Osteoblast (primary cell): ENCODE measurements at regions not wholly inside any gene's neighbourhood (a gene's known extent, or its start where the extent isn't known, plus 50 kb on each side); places are given as distances from the start of the nearest gene placed in this dataset.

ENCODE experiments used
- DNase-seq: peaks from one replicate; pipeline ENCODE4 v3.0.0; 2011; ENCODE audit warnings: low spot score, mixed read lengths; ENCODE audit not compliant: insufficient read length; ENCODE audit errors: missing footprints
- H2AFZ ChIP-seq: 2 replicates; pipeline ENCODE4 v1.6.0; 2011; ENCODE audit warnings: mild to moderate bottlenecking, low read length
- H3K27ac ChIP-seq: 2 replicates; pipeline ENCODE4 v1.5.1; 2011; ENCODE audit warnings: mild to moderate bottlenecking, low read depth, low read length, moderate library complexity
- H3K27me3 ChIP-seq: 2 replicates; pipeline ENCODE4 v1.6.0; 2012; ENCODE audit warnings: mild to moderate bottlenecking, control low read depth, inconsistent platforms, low read length, moderate library complexity; ENCODE audit not compliant: insufficient read depth
- H3K36me3 ChIP-seq: 2 replicates; pipeline ENCODE4 v1.5.1; 2011; ENCODE audit warnings: mild to moderate bottlenecking, low read length, control low read depth, moderate library complexity; ENCODE audit not compliant: insufficient read depth
- H3K4me1 ChIP-seq: 2 replicates; pipeline ENCODE4 v1.5.1; 2011; ENCODE audit warnings: mild to moderate bottlenecking, low read length, control low read depth, moderate library complexity; ENCODE audit not compliant: insufficient read depth
- H3K4me2 ChIP-seq: 2 replicates; pipeline ENCODE4 v1.6.0; 2011; ENCODE audit warnings: mild to moderate bottlenecking, low read length; ENCODE audit not compliant: insufficient read depth
- H3K4me3 ChIP-seq: fragments of 200-600 bp; sonication (generic); 3 replicates; pipeline ENCODE4 v1.5.1; 2012; ENCODE audit warnings: mild to moderate bottlenecking, low read length, inconsistent platforms; ENCODE audit not compliant: insufficient read depth
- H3K79me2 ChIP-seq: 2 replicates; pipeline ENCODE4 v1.6.0; 2012; ENCODE audit warnings: mild to moderate bottlenecking, low read length, control low read depth, inconsistent platforms; ENCODE audit not compliant: insufficient read depth
- H3K9me3 ChIP-seq: 2 replicates; pipeline ENCODE4 v1.5.1; 2011; ENCODE audit warnings: low read depth, low read length, control low read depth
- H4K20me1 ChIP-seq: 2 replicates; pipeline ENCODE4 v1.6.0; 2012; ENCODE audit warnings: mild to moderate bottlenecking, low read length, control low read depth; ENCODE audit not compliant: insufficient read depth
- CTCF ChIP-seq: IDR thresholded peaks from 2 replicates; pipeline ENCODE4 v1.5.1; 2011; ENCODE audit warnings: mild to moderate bottlenecking, low read depth, low read length, moderate library complexity; ENCODE audit errors: extremely low read depth

- H3K4me2 ChIP-seq: no peak overlapping the region
- no peaks in the 10 kb centered on the region for H4K20me1 ChIP-seq
- no peak overlapping the region for H2AFZ ChIP-seq
- no peak for DNase-seq
- H3K79me2 ChIP-seq: no peaks in the 10 kb centered on the region
- no peak overlapping the region for H3K4me3 ChIP-seq
- H3K27me3 ChIP-seq: no peaks in the 10 kb centered on the region
- no peaks in the 10 kb centered on the region for H3K9me3 ChIP-seq
- peaks cover 15% of the 10 kb centered on the region for H3K4me1 ChIP-seq
- no peaks in the 10 kb centered on the region for H3K36me3 ChIP-seq
- no peak for TF ChIP-seq CTCF
- no peak overlapping the region for H3K27ac ChIP-seq
Measured at GRCh38 chr7:15798081-15798480, 111.6 kb upstream of the MEOX2 start.

GRCh38 chr7:15795393-15795792 lies 108.9 kb upstream of the MEOX2 start:
- no peak for DNase-seq
- TF ChIP-seq CTCF: no peak

GRCh38 chr7:15794801-15795200 lies 108.3 kb upstream of the MEOX2 start:
- no peaks in the 10 kb centered on the region for H4K20me1 ChIP-seq
- DNase-seq: no peak
- H3K4me3 ChIP-seq: no peak overlapping the region
- H3K4me1 ChIP-seq: no peaks in the 10 kb centered on the region
- no peaks in the 10 kb centered on the region for H3K36me3 ChIP-seq
- no peaks in the 10 kb centered on the region for H3K27me3 ChIP-seq
- no peak for TF ChIP-seq CTCF
- H3K4me2 ChIP-seq: no peak overlapping the region
- no peak overlapping the region for H2AFZ ChIP-seq
- H3K27ac ChIP-seq: no peak overlapping the region
- no peaks in the 10 kb centered on the region for H3K79me2 ChIP-seq
- no peaks in the 10 kb centered on the region for H3K9me3 ChIP-seq

More at GRCh38 chr7:15795393-15795792, 108.9 kb upstream of the MEOX2 start:
- Histone ChIP-seq H3K4me3 (no peak overlapping the region), H3K27ac (no peak overlapping the region), H4K20me1 (no peaks in the 10 kb centered on the region), H2AFZ (no peak overlapping the region), H3K9me3 (no peaks in the 10 kb centered on the region), H3K4me1 (no peaks in the 10 kb centered on the region), H3K79me2 (no peaks in the 10 kb centered on the region), H3K36me3 (no peaks in the 10 kb centered on the region), H3K27me3 (no peaks in the 10 kb centered on the region), H3K4me2 (no peak overlapping the region)

GRCh38 chr7:15784694-15785030 lies 98.2 kb upstream of the MEOX2 start:
- TF ChIP-seq CTCF: no peak
- no peaks in the 10 kb centered on the region for H3K4me1 ChIP-seq
- no peak overlapping the region for H3K4me3 ChIP-seq
- no peaks in the 10 kb centered on the region for H4K20me1 ChIP-seq
- no peaks in the 10 kb centered on the region for H3K9me3 ChIP-seq
- no peak overlapping the region for H3K27ac ChIP-seq
- H3K4me2 ChIP-seq: no peak overlapping the region
- no peaks in the 10 kb centered on the region for H3K36me3 ChIP-seq
- DNase-seq: no peak
- H2AFZ ChIP-seq: no peak overlapping the region
- H3K79me2 ChIP-seq: no peaks in the 10 kb centered on the region
- no peaks in the 10 kb centered on the region for H3K27me3 ChIP-seq
